Prostate gland (tissue), 2 donors: ENCODE measurements at regions not wholly inside any gene's neighbourhood (a gene's known extent, or its start where the extent isn't known, plus 50 kb on each side); places are given as distances from the start of the nearest gene placed in this dataset.

Source experiments
- DNase-seq: peaks from one replicate; pipeline ENCODE4 v3.0.0-alpha.2; 2019; ENCODE audit warnings: low spot score
- H3K27ac ChIP-seq, 2 donors: fragments of 200-600 bp; sonication (generic); 2 replicates each; pipeline ENCODE4 v1.5.1; 2017 to 2019
- H3K27me3 ChIP-seq: fragments of 200-600 bp; sonication (generic); replicated peaks from 2 replicates; pipeline ENCODE4 v1.5.1; 2019; ENCODE audit not compliant: insufficient read depth
- H3K36me3 ChIP-seq, 2 donors: fragments of 200-600 bp; sonication (generic); 1 replicate in 1 of 2; 2 replicates in 1 of 2; pipeline versions ENCODE4 v1.5.1 to v1.8.1; 2017 to 2019
- H3K4me1 ChIP-seq: fragments of 200-600 bp; sonication (generic); replicated peaks from 2 replicates; pipeline ENCODE4 v1.5.1; 2019
- H3K4me3 ChIP-seq, 2 donors: fragments of 200-600 bp; sonication (generic); 2 replicates each; pipeline ENCODE4 v1.5.1; 2017 to 2019
- H3K9me3 ChIP-seq: fragments of 200-600 bp; sonication (generic); 2 replicates; pipeline ENCODE4 v1.5.1; 2017
- CTCF ChIP-seq, 4 experiments: fragments of 200-600 bp in 2 of 4; fragments of 450-650 bp in 2 of 4; sonication (generic) in 2 of 4; IDR thresholded peaks; 1 replicate in 3 of 4; 2 replicates in 1 of 4; pipeline ENCODE4 v1.5.1; 2016 to 2019; ENCODE audit warnings: antibody characterized with exemption in 4 of 4, mild to moderate bottlenecking in 2 of 4, moderate library complexity in 2 of 4
- POLR2A ChIP-seq: fragments of 450-650 bp; IDR thresholded peaks from one replicate; pipeline ENCODE4 v1.6.1; 2016; ENCODE audit warnings: antibody characterized with exemption, mild to moderate bottlenecking
- POLR2AphosphoS5 ChIP-seq: sonication (generic); formaldehyde crosslinking; IDR thresholded peaks from one replicate; pipeline ENCODE4 v1.6.1; 2017; ENCODE audit warnings: antibody characterized with exemption
- WGBS: methylation state at CpG from one replicate; pipeline ENCODE4 v1.1.5; 2018; 5-methylcytosine and 5-hydroxymethylcytosine counted together
- intact Hi-C: fragments of 100-400 bp; cut with DNase I; formaldehyde crosslinking; loops from one replicate; pipeline ENCODE4 v1.14.2; 2022

- WGBS, result 64% methylated on average over 4 of the region's 4 CpGs
- H3K27me3 ChIP-seq, result no peaks in the 10 kb centered on the region
- H3K4me1 ChIP-seq, result peaks cover 11% of the 10 kb centered on the region
- H3K36me3 ChIP-seq, result no peaks in the 10 kb centered on the region
- H3K9me3 ChIP-seq, result no peaks in the 10 kb centered on the region
- no peak overlapping the region for H3K27ac ChIP-seq
- DNase-seq, result no peak
- TF ChIP-seq POLR2A, result no peak
- TF ChIP-seq POLR2AphosphoS5, result no peak
- TF ChIP-seq CTCF (IDR thresholded peaks at IDR 0.05), result no peak
- intact Hi-C loops, result no loop called here
- no peak overlapping the region for H3K4me3 ChIP-seq
Observed at GRCh38 chr4:128521648-128522111, 234.1 kb upstream of the PGRMC2 start.

GRCh38 chr4:128521156-128521555, 233.5 kb upstream of the PGRMC2 start:
- TF ChIP-seq CTCF (IDR thresholded peaks at IDR 0.05) (no peak), POLR2AphosphoS5 (no peak)
- no peak for DNase-seq
- intact Hi-C loops, result no loop called here
- WGBS, result 91% methylated on average over 2 of the region's 2 CpGs
- Histone ChIP-seq H3K9me3 (no peaks in the 10 kb centered on the region), H3K27ac (no peak overlapping the region), H3K36me3 (no peaks in the 10 kb centered on the region), H3K4me1 (peaks cover 9% of the 10 kb centered on the region), H3K4me3 (no peak overlapping the region), H3K27me3 (no peaks in the 10 kb centered on the region)

- WGBS, result 78% methylated on average over 7 of the region's 7 CpGs
- TF ChIP-seq POLR2AphosphoS5 (no peak), CTCF (IDR thresholded peaks at IDR 0.05) (no peak), POLR2A (no peak)
- Histone ChIP-seq H3K36me3 (no peaks in the 10 kb centered on the region), H3K27ac (no peak overlapping the region), H3K27me3 (no peaks in the 10 kb centered on the region), H3K9me3 (no peaks in the 10 kb centered on the region), H3K4me1 (peaks cover 2% of the 10 kb centered on the region), H3K4me3 (no peak overlapping the region)
- intact Hi-C loops, result loop anchor here (5.0 kb wide), 1 partner anchor 33 kb away; no protein-coding TSS in a partner anchor
- no peak for DNase-seq
Observed at GRCh38 chr4:128519163-128519830, 231.7 kb upstream of the PGRMC2 start.

GRCh38 chr4:128517739-128518510, 230.3 kb upstream of the PGRMC2 start:
- Histone ChIP-seq H3K9me3 (no peaks in the 10 kb centered on the region), H3K36me3 (no peaks in the 10 kb centered on the region), H3K4me3 (no peak overlapping the region), H3K27ac (no peak overlapping the region), H3K4me1 (no peaks in the 10 kb centered on the region), H3K27me3 (no peaks in the 10 kb centered on the region)
- 60% methylated on average over 5 of the region's 5 CpGs for WGBS
- DNase-seq, result no peak
- TF ChIP-seq POLR2AphosphoS5, result peak; percentile 26
- no peak for TF ChIP-seq POLR2A
- no peak for TF ChIP-seq CTCF (IDR thresholded peaks at IDR 0.05)
- intact Hi-C loops, result loop anchor here (5.0 kb wide), 1 partner anchor 34 kb away; no protein-coding TSS in a partner anchor
